Transverse colon (tissue), 3 donors: ENCODE measurements at regions not wholly inside any gene's neighbourhood (a gene's known extent, or its start where the extent isn't known, plus 50 kb on each side); places are given as distances from the start of the nearest gene placed in this dataset.

Source experiments
- CTCF ChIP-seq, 5 experiments: fragments of 200-600 bp in 3 of 5; fragments of 450-650 bp in 2 of 5; sonication (generic) in 3 of 5; IDR thresholded peaks; 1 replicate in 2 of 5; 2 replicates in 3 of 5; pipeline ENCODE4 v1.5.1; 2016 to 2017; ENCODE audit warnings: antibody characterized with exemption in 5 of 5, inconsistent platforms in 3 of 5, mild to moderate bottlenecking in 2 of 5, moderate library complexity in 1 of 5
- POLR2A ChIP-seq: fragments of 450-650 bp; IDR thresholded peaks from one replicate; pipeline ENCODE4 v1.6.1; 2016; ENCODE audit warnings: antibody characterized with exemption, mild to moderate bottlenecking, moderate library complexity

GRCh38 chr4:124337874-124338273 lies 374.7 kb downstream of the ANKRD50 start:
- TF ChIP-seq CTCF (IDR thresholded peaks at IDR 0.05) (no peak), POLR2A (no peak)
